NB4 (cell line): ENCODE measurements at regions not wholly inside any gene's neighbourhood (a gene's known extent, or its start where the extent isn't known, plus 50 kb on each side); places are given as distances from the start of the nearest gene placed in this dataset.

Experiments used
- POLR2A ChIP-seq: IDR thresholded peaks from 2 replicates; pipeline ENCODE4 v1.6.1; 2011; ENCODE audit warnings: mild to moderate bottlenecking; ENCODE audit not compliant: insufficient read length; ENCODE audit errors: extremely low read depth
- TF ChIP-seq, protein P1 (sequence below): IDR thresholded peaks from one replicate; pipeline ENCODE4 v1.5.1; 2012; ENCODE audit warnings: low read depth, low read length

DNA sequence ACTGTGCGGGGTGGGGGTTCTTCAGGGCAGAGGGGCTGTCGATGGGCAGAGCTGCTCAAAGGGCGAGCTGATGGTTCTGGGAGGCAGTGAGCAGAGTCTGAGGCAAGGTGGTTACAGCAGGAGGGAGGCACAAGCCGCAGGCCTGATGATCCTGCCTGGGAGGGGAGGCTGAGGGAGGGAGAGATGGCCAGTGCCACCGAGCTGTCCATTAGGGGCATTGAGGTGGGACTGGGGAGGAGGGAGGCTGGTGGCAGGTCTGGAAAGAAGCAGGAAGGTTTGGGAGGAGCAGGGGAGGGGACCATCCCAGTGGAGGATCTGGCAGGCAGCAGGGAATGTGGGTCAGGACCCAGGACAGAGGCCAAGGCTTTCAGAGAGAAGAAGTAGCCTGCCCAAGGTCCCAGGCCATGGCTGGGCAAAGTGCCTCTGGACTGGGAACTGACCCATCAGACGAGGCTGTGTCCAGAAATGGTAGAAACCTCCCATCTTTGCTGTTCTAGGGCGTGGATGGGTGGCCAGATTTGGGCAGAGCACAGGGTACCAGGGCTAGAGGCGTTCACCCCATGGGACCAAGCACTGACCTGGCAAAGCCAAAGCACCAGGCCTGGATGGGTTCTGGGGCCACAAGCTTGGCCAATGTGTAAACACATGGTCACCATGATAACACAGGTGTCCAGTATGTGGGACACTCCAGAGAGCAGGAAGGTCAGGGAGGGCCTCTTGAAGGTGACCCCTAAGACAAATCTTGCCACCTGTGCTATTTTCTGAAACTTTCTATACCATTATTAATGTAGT lies 55.5 kb downstream of the INHBB start:
- TF ChIP-seq, protein P1, sequence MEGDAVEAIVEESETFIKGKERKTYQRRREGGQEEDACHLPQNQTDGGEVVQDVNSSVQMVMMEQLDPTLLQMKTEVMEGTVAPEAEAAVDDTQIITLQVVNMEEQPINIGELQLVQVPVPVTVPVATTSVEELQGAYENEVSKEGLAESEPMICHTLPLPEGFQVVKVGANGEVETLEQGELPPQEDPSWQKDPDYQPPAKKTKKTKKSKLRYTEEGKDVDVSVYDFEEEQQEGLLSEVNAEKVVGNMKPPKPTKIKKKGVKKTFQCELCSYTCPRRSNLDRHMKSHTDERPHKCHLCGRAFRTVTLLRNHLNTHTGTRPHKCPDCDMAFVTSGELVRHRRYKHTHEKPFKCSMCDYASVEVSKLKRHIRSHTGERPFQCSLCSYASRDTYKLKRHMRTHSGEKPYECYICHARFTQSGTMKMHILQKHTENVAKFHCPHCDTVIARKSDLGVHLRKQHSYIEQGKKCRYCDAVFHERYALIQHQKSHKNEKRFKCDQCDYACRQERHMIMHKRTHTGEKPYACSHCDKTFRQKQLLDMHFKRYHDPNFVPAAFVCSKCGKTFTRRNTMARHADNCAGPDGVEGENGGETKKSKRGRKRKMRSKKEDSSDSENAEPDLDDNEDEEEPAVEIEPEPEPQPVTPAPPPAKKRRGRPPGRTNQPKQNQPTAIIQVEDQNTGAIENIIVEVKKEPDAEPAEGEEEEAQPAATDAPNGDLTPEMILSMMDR: no peak
- no peak for TF ChIP-seq POLR2A
